ENCODE measurements at regions not wholly inside any gene's neighbourhood (a gene's known extent, or its start where the extent isn't known, plus 50 kb on each side); places are given as distances from the start of the nearest gene placed in this dataset.
A peak's percentile ranks its signal among the peaks of the same experiment; 100 is the strongest.

DNA sequence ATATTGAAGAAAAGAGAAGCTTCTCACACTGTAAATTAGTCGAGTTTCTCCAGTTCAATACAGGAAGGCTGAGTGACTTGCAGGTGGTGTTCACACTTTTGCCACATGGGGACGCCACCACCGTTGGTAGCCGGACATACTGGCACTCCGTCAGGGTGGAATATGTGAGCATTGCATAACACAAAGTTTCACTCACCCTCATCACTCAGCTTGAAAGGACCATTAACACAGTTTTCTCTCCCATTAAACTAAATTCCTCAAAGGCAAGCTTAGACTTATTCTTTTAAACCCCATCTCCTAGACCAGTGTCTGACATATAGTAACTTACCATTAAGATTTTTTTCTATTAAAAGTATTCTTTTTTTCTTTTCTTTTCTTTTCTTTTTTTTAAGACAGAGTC is 105.3 kb upstream of the SERBP1 start:
- TF ChIP-seq, protein P1, sequence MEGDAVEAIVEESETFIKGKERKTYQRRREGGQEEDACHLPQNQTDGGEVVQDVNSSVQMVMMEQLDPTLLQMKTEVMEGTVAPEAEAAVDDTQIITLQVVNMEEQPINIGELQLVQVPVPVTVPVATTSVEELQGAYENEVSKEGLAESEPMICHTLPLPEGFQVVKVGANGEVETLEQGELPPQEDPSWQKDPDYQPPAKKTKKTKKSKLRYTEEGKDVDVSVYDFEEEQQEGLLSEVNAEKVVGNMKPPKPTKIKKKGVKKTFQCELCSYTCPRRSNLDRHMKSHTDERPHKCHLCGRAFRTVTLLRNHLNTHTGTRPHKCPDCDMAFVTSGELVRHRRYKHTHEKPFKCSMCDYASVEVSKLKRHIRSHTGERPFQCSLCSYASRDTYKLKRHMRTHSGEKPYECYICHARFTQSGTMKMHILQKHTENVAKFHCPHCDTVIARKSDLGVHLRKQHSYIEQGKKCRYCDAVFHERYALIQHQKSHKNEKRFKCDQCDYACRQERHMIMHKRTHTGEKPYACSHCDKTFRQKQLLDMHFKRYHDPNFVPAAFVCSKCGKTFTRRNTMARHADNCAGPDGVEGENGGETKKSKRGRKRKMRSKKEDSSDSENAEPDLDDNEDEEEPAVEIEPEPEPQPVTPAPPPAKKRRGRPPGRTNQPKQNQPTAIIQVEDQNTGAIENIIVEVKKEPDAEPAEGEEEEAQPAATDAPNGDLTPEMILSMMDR (IDR thresholded peaks at IDR 0.05): peak; percentile 94
- TF ChIP-seq EZH2 (IDR thresholded peaks at IDR 0.05) (no peak), EZH2phosphoT487 (IDR thresholded peaks at IDR 0.05) (no peak)
